Epithelial cell of prostate (primary cell): ENCODE measurements at regions not wholly inside any gene's neighbourhood (a gene's known extent, or its start where the extent isn't known, plus 50 kb on each side); places are given as distances from the start of the nearest gene placed in this dataset.

Source experiments
- DNase-seq: peaks from one replicate; pipeline ENCODE4 v3.0.0-alpha.2; 2011; ENCODE audit warnings: low read depth, low spot score
- H3K27ac ChIP-seq: fragments of 450-650 bp; 2 replicates; pipeline ENCODE4 v1.5.1; 2017; ENCODE audit warnings: mild to moderate bottlenecking

DNA sequence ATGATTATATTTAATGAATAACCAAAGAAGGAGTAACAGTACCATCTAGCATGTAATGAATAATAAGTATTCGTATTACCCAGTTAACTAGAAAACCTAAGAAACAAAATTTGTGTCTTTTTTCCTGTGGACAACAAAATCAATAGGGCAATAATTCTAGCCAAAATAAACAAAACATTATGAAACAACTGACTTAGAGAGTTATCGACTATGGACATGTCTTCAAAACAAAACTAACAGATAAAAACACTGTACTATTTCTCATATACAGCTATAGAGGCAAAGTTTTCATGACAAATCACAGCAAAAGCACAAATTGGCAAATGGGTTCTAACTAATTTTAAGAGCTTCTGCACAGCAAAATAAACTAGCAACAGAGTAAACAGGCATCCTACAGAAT, 224.1 kb downstream of the ALX1 start:
- H3K27ac ChIP-seq = no peak overlapping the region
- DNase-seq = no peak

DNA sequence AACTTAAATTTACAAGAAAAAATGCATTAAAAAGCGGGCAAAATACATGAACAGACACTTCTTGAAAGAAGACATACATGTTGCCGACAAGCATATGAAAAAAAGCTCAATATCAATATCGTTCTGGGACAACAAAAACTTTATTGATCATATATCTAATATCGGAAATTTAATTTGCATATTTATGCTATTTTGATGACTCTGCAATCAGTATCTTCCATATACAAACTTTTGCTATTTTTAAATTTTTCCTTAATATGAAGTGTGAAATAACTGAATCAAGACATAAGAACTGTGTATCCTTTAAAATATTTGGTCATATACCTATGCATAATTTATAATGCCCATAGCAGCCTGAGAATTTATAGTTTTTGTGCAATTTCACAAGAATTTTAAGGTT, 224.6 kb downstream of the ALX1 start:
- H3K27ac ChIP-seq = no peak overlapping the region
- DNase-seq = no peak

DNA sequence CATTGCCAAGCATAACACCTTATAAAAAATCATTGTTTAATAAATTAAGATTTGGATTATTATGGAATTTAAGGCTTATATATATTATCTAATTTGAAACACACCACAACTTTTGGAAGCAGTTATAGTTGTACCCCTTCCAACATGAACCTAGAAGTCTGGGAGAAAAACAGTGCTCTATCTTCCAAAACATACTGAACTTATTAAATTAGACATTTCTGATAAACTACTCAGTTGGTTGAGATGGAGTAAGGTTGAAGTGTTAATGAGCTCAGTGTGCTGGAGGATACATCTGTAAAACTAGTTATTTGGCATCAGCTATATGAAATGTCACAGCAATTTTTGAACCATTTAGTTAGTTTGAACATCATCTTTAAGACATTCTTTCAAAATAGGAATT, 227.4 kb downstream of the ALX1 start:
- DNase-seq = no peak
- H3K27ac ChIP-seq = no peak overlapping the region

DNA sequence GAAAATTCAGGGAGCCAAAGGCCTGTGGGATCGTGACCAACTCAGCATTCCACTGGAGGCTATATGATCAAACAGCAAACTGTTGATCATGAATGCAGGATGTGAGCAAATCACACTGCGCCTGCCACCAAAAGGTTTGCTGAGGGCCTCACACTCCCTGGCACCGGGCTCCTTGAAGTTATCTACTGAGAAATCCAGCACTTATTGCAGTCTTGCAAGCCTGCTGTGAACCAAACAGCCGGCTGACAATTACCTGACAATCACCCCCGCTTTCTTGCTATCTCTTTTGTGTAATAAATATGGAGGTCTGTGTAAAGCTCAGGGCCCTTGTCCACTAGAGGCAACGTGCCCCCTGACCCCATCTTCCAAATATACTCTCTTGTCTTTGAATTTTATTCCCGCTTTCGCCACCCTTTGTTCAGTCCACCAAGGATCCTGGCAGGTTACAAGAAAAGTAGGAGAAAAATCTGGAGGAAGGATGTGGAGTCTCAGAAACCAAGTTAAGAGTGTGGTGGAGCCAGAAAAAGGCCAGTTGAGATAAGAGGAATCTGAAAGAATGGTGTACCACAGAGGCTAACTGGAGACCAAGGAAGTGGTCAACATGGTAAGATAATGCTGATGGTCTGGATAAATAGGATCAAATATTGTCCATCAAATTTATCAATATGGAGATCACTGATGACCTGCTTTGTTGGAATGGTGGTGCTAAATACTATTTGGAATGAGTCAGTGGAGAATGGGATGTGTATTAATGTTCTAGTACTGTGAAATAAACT, 229.2 kb downstream of the ALX1 start:
- H3K27ac ChIP-seq = no peak overlapping the region
- DNase-seq = no peak

DNA sequence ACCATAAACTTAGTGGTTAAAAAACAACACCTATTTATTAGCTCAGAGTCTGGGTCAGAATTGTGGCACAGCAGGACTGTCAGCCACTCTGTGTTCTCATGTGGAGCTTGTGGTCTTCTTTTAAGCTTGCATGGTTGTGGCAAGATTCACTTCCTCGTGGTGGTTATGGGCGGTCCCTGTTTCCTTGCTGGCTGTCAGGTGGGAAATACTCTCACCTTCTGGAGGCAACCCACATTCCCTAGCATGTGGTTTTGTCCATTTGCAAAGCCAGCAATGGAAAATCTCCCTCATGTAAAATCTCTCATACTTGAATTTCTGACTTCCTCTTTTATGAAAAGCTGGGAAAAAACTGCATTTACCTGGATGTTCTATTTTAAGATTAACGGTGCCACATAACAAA, 229.8 kb downstream of the ALX1 start:
- DNase-seq = no peak
- no peak overlapping the region for H3K27ac ChIP-seq

DNA sequence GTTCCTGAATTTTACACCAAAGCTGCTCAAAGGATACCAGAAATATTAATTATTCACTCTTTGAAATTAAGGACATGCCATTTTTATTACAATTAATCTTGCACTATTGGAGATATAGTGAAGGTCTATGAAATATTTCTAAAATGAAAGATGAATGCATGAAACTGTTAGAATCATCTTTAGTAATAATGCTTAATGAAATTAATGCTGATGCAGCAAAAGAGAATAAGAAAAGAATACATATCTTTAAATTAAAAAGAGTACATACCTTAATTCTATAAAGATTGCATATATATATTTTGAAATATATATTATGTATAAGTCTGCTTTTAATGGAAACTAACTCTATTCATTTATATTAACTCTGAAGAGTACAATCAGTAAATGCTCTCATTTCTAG, 236.0 kb downstream of the ALX1 start:
- no peak for DNase-seq
- no peak overlapping the region for H3K27ac ChIP-seq

DNA sequence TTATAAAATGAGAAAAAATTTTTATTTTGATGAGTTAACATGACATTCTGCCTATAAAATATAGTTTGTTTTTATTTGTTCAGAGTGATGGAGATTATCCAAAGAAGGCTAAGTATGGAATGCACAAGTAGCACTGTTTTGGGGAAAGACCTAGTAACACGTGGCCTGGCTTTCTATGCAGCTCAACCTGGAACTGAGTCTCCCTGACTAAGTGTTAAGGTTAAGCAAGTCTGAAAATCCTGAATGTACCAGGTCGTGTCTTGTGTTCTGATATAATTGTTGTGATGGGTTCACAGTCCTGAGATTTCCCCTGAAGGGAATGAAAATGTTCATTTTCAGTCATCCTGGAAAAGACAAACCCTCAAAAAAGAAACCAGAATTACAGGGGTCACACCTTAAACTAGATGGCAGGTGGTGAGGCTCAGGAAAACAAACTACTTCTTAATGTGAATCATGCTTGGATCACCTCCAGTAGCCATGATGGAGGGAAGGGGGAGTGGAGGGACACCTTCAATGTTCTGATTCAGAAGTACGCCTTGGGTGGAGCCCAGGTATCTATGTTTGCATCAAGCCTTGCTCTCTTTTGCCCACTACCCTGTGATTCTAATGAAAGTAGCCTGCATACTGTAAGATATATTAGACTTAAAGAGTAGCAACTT, 236.8 kb downstream of the ALX1 start:
- DNase-seq = peak; percentile 16
- H3K27ac ChIP-seq = no peak overlapping the region

DNA sequence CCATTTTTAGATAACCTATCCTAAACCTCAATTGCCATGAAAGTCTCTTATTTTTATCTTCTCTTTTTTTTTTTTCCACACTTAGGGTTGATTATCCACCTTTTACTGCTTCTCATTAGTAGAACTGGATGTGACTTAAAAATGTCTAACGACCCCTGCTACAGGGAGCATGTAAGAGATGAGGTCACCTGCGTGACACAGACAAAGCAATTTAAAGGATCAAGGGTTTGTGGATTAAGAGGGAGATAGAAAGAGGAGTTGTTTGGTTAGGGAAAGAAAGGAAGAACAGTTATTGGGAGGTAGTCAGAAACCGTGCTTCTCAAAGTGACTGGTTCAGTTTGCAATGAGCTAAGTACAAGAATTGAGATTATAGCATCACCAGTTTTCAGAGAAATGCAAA, 239.1 kb downstream of the ALX1 start:
- H3K27ac ChIP-seq = no peak overlapping the region
- no peak for DNase-seq

DNA sequence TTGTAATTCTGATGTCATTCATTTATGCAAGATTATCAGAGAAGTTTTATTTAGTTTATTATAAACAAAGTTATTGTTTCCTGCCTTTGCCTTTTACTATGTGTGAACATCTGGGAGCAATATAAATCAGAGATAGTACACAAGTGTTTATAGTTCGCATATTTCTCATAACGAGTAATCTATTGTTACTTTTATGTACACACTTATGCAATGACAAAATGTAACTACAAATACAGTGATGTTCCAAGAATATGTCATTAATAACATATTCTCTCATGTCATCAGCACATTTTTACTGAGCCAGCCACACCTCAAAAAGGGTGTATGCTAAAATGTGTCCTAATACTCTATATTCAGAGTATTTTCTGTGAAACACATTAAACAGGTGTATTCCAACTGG, 243.2 kb downstream of the ALX1 start:
- DNase-seq = no peak
- no peak overlapping the region for H3K27ac ChIP-seq

DNA sequence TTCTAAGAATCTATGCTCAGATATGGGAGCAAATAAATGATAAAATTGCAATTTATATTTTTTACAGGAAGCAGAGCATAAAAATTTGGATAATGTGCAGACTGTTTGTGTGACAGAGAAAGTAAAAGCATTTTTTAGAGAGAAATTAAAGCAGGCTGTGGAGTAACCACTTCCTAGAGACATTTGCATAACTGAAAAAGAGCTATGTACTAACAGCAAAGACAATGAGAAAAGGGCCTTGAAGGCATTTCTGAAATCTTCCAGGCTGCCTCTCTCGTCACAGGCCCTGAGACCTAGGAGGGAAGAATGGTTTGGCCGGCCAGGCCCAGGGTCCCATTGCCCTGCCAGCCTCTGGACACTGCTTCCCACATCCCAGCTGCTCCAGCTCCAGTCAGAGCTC, 247.2 kb downstream of the ALX1 start:
- DNase-seq = no peak
- H3K27ac ChIP-seq = no peak overlapping the region

DNA sequence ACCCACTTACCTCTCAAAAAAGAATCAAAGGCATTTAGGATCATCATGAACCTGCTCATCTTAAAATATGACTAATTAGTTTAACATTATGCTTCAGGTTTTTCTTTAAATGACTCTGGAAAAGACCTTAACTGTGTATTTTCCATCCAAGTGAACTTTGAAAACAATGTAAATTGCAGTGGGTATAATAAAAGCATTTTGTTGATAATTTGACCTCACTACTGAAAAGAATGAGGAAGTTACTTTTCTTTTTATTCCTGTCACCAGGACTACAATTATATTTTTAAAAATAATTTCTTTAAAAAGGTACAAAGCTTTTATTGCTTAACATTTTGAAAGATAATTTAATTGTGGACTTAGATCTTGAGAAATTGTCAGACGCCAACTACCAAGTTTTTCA, 249.9 kb downstream of the ALX1 start:
- H3K27ac ChIP-seq = no peak overlapping the region
- no peak for DNase-seq

DNA sequence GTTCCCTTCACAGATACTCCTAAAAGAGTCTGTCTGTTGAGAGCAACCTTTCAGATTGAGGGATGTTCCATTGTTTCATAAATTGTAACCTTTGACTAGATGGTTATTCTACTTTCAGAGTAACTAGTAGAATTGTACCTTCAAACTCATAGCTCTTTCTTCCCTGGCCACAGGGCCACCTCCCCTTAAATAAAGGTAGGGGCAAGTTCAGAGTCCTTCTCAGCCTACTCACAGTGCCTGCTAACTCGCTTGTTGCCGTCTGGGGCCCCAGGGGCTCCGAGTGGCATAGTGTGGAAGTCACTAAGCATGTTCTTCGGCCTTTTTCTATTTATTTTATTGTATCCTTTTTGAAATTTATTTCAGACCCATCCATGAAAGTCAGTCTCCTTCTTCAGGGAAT, 250.4 kb downstream of the ALX1 start:
- H3K27ac ChIP-seq = no peak overlapping the region
- DNase-seq = no peak

DNA sequence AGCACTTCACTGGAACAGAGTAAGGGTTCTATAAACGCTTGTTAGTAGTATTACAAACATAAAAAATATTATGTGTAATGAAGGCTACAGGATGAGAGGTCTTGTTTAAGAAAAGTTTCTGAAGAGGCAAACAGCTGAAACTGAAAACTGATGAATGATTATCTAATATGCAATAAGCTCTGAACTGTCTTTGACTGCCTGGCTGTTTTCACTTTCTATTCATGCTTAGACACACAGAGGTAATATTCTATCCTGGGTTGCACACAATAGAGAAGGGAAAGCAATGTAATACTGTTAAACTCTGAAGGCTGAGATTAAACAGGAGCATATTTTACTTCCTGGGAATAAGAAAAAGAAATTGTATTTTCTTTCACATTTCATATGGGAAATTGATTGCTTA, 251.3 kb downstream of the ALX1 start:
- no peak overlapping the region for H3K27ac ChIP-seq
- no peak for DNase-seq

DNA sequence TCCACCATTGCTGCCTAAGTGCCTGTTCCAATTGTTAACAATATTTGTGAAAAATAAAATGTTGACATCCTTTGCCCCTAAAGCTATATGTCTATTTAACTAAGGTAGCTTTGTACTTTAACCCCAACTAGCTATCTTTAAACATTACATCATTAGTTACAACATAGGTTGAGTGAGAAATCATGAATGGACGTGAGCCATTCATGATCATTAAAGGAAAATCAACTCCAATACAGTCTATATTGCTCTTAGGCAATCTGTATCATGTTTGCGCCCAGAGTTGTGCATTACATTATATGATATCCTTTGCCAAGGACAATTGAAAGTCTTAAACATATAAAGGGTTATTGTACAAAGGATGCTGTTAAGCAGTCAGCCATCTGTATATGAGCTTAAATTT, 269.6 kb downstream of the ALX1 start:
- no peak overlapping the region for H3K27ac ChIP-seq
- DNase-seq = no peak

DNA sequence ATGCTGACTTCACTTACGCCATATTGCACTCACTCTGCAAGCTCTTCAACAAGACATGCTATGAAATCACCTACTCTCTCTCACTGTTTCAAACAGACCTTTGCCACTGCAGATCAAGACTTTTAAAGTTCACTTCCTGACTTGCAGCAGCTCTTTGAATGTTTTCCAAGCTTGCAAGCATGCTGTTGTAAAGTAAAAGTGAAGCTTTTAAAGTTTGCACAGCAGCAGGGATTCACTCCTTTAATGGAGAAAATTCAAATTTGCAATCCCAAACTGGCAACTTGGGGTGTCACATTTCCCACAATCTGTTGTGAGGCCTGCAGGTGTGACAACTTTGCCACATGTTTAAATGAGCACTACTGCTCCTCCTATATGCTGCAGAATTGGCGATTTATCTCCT, 270.9 kb downstream of the ALX1 start:
- H3K27ac ChIP-seq = no peak overlapping the region
- DNase-seq = no peak

DNA sequence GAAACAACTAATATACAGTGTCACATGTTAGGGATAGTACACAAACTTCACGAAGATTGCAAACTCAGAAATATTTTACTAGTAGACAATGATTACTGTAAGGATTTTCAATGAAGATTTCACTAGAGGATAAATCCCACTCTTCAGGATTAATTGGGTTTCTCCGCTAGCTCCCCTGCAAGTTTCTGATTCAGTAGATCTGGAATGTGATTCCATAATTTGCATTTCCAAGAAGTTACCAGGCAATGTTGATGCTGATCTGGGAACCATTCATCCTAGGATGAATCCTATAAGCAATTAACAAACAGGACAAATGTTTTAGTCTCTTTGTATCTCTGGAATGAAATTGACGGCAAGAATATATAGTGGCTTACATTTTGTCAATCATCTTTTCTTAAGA, 272.4 kb downstream of the ALX1 start:
- no peak overlapping the region for H3K27ac ChIP-seq
- no peak for DNase-seq

DNA sequence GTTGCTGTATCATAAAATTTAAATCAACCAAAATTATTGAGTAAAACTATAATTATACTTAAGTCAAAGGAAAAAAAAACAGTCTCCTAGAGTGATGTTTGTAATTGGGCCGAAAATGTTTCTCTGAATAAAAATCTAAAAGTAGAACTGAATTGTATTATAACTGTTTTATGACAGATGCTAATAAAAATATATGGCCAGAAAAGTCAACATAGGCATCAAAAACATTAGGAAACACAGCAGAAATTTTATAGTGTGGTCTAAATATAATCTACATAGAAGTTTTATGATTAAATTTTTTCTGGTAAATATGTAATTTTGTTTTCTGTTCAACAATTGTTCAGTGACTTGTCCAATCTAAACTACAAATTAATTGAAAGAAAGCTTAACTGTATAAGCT, 277.8 kb downstream of the ALX1 start:
- H3K27ac ChIP-seq = no peak overlapping the region
- DNase-seq = no peak

DNA sequence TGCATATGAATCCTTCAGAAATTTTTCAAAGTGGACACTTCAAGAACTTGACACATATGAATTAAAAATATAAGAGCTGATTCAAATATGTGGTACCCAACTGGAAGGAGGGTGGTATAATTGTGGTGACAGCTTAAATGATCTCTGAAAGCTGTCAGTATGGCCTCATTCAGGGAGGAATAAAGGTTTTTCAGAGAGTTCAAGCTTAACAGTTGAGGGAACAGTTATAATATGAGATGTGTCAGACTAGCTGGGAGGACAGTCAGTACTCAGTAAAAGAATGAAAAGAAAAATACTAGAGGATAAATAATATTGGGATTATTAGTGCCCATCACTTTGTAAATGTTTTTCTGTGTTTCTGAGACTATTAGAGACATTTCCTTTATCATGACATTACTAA, 277.5 kb downstream of the RASSF9 start:
- no peak overlapping the region for H3K27ac ChIP-seq
- DNase-seq = no peak

DNA sequence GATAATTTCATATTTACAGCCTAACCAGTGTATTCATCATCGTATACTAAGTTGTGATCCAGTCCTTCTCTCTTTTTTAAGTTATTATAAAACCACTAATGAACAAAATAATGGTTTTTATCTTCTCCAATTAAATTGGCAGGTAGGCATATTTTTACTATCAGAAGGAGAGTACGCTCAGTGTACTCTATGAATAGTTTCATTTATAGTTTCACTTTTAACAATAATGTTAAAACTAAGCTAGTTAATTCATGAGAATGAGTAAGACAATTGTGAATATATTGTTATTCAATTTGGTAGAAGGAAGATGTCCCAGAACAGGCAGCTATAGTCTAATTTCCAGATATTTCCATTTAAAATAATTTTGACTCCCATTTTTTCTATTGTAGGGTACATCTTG, 277.1 kb downstream of the RASSF9 start:
- no peak for DNase-seq
- H3K27ac ChIP-seq = no peak overlapping the region

DNA sequence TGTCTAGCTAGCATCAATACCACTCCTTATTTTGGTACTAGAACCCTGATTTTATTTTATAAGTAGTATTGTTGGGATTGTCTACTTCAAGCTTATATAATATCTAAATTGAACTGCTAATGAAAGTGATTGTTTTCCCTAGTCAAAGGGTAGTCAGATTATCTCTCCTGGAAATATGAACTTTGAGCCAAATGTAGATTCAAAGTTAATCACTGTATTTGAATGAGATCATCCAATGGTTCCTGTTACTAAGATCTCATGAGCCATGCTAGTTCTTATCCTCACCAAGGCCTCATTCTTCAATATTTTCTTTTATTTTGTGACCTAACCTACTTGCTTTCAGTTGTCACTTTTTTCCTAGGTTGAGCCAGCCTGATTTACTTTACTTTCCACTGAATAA, 276.7 kb downstream of the RASSF9 start:
- DNase-seq = no peak
- no peak overlapping the region for H3K27ac ChIP-seq

DNA sequence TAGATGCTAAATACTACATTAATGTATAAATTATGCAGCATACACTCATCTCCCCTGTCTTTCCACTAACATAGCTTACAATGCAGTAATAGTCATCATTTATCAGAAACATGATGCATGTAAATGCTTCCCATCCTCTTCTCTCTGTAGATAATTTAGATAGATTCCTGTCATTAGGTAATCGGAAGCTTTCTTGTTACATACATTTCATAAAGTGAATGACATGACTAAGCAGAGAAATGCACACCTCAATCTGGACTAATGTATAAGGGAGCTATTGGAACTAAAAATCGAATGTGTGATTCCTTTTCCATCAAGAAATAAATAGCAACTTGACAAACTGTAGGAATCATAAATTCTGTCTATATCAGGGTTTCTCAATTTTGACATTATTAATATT, 273.4 kb downstream of the RASSF9 start:
- H3K27ac ChIP-seq = no peak overlapping the region
- DNase-seq = no peak

DNA sequence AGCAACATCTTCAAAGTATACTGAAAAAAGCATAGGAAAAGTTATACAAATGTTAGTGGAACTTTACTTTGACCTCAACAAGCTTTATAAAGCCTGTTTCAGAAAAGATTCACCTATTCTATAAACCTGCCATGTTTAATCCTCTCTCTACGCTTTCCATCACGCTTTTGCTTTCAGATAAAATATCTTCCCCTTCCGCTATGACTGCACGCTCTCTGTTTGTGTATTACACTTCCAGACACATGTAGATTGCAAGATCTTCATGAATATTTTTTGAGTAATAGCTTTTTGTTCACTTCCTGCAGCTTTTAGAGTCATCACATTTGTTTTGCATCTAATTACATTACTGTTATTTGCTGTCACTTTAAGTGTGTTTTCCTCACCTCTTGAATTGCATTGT, 271.4 kb downstream of the RASSF9 start:
- H3K27ac ChIP-seq = no peak overlapping the region
- DNase-seq = no peak
